ENCODE measurements at regions not wholly inside any gene's neighbourhood (a gene's known extent, or its start where the extent isn't known, plus 50 kb on each side); places are given as distances from the start of the nearest gene placed in this dataset.

DNA sequence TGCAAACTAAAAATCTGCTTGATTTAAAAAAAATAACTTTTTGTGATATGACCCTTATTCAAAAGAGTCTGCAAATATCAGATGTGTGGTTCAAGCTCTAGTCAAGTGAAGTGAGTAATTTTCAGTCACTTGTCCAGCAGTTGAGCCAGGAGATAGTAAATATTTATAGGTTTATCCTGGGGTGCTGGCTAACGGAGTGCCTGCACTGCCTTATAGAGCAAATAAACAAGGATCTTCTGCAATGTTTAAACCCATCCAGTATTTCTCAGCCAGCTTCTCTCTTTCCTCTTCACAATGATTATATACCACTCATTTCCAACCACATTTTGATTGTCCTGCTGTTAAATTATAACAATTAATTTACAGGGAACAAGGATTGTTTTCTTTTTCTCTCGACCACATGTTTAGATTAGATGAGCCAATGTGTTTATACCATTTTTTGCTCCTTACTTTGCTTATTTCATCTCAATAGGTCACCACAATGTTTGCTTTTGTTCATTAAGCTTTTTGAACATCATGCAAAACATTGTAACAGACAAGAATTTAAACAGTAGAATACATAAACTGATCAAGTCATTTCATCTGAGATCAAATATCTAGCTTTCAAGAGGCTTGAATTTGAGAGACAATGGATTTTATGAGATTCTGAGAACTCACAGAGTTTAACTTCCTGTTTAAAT, 60.3 kb upstream of the GREM2 start:
- no peak for DNase-seq (ENCODE audit: low spot score)

DNA sequence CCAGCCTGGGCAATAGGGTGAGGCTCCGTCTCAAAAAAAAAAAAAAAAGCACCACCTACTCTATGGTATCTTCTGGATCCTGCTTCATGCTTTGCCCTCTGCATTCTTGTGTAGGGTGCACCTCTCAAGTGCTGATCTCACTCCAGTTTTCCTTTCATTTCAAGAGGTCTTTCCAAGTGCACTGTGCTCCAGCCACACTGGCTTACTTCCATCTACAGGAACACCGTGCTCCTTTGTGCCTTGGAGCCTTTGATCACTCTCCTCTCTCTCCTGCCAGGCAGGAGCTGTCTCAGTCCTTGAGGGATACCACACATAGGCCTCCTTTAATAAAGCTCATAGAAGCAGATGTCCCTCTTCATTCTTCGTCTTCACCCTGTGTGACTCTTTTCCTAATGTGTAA, 55.4 kb upstream of the GREM2 start:
- DNase-seq (ENCODE audit: low spot score): no peak

DNA sequence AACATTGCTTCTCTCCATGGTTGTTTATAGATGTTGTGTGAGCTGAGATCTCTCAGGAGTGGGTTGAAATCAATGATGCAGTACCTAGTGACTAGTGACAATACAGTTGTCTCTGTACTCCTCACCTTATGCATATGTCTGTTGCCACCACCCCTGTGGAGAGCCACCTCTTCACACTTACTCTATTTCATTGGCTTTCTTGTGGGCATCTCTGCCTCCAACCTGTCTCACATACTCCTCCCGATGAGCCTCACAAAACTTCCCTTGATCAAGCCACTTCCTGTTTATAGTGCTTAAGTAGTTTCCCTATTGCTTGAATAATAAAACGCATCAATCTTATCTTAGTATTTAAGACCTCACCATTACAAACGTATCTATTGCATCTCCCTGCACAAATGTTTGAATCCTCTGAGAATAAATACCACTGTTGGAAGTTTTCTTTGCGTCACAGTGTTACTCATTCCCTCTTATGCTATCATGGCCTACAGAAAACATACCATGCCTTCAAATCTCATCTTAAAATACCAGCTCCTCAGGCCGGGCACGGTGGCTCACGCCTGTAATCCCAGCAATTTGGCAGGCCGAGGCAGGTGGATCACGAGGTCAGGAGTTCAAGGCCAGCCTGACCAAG, 54.7 kb upstream of the GREM2 start:
- DNase-seq (ENCODE audit: low spot score): no peak

DNA sequence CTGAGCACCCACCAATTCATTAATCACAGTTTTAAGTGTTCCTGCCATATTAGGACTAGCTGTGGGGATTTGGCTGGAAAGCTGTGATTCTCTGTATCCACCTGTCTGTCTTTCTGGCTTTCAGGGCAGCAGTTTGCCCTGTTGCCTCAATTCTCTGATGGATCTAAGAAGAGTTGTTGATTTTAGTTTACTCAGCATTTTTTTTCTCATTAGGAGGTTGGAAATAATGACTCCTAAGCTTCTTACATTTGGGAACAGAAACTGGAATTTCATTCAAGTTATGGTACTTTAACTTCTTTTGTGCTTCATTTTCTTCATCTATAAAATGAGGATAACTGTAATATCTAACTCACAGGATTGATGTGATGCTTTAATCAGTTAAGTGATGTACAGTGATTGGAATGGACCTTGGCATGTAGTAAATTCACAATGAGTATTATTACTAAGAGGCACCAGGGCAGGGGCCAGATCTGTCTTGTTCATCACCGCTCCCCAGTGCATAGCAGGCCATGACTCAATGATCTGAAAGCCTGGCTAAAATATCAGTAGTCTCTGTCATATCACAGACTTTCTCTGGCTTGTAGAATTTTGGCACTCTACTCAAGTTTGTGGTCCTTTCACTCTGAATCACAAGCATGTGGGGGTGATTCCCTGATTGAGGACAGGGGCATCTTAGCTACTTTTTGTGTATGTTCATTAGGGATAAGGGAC, 51.4 kb upstream of the GREM2 start:
- DNase-seq (ENCODE audit: low spot score): no peak
